ENCODE measurements at regions not wholly inside any gene's neighbourhood (a gene's known extent, or its start where the extent isn't known, plus 50 kb on each side); places are given as distances from the start of the nearest gene placed in this dataset.

DNA sequence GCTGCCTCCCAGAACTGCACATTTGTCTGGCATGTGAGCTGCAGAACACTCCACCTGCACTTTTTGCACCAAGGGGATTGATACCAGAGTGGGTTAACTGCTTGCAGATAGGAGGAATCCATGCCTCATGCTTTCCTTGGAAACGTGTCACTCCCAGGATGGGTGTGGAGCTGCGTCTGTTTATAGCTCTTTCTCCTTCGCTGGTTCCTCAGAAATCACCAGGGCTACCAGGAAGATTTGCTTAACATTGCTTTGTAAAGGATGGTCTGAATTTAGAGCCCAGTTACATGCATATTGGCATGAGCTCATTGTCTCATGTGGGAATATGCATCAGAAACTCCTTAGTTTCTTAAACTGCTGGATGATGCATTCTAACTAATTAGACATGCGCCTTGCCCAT lies 234.6 kb downstream of the GADD45G start:
- TF ChIP-seq, protein P1, sequence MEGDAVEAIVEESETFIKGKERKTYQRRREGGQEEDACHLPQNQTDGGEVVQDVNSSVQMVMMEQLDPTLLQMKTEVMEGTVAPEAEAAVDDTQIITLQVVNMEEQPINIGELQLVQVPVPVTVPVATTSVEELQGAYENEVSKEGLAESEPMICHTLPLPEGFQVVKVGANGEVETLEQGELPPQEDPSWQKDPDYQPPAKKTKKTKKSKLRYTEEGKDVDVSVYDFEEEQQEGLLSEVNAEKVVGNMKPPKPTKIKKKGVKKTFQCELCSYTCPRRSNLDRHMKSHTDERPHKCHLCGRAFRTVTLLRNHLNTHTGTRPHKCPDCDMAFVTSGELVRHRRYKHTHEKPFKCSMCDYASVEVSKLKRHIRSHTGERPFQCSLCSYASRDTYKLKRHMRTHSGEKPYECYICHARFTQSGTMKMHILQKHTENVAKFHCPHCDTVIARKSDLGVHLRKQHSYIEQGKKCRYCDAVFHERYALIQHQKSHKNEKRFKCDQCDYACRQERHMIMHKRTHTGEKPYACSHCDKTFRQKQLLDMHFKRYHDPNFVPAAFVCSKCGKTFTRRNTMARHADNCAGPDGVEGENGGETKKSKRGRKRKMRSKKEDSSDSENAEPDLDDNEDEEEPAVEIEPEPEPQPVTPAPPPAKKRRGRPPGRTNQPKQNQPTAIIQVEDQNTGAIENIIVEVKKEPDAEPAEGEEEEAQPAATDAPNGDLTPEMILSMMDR (IDR thresholded peaks at IDR 0.05): no peak
- no peak for TF ChIP-seq POLR2A (IDR thresholded peaks at IDR 0.05)
- TF ChIP-seq POLR2AphosphoS5 (IDR thresholded peaks at IDR 0.05): no peak
- TF ChIP-seq EP300 (IDR thresholded peaks at IDR 0.05): no peak

Measured in suprapubic skin (tissue), 4 donors.